HG02763 (cell line): ENCODE measurements at regions not wholly inside any gene's neighbourhood (a gene's known extent, or its start where the extent isn't known, plus 50 kb on each side); places are given as distances from the start of the nearest gene placed in this dataset.
"Not testable (repeated sequence)": the region's sequence is repeated elsewhere in the genome, so short reads cannot be mapped to it uniquely, and the experiment has no call there.

Source experiments
- ATAC-seq: cut with Tn5 transposase; IDR thresholded peaks from one replicate; pipeline ENCODE4 v1.9.1; 2021; ENCODE audit warnings: mild to moderate bottlenecking, moderate library complexity; ENCODE audit not compliant: unreplicated experiment

DNA sequence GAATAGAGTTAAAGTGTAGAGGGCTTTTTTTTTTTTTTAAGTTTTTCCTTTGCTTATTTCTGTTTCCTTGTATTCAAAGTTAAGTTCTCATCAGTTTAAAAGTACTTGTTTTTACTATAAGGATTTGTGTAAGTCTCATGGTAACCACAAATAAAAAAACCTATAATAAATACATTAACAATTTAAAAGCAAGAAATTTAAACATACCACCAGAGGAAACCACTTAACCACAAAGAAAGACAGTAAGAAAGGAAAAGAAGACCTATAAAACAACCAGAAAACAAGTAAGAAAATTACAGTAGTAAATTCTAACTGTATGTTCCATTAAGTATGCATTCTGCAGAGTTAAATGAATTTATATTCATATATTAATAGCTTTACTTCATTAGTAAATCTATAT is 999.1 kb upstream of the ATXN8OS start:
- no peak for ATAC-seq

DNA sequence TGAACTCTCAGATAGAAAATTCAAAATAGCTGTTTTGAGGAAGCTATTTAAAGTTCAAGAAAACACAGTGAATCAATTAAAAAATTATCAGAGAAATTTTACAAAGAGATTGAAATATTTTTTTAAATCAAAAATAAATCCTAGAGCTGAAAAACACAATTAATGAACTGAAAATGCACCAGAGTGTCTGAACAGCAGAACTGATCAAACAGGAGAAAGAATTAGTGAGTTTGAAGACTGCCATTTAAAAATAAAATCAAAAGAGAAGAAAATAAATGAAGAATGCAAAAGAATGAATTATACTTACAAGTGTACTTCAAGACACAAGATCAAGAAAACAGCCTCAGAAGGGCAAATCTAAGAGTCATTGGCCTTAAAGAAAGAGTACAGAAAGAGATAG is 1000.2 kb upstream of the ATXN8OS start:
- no peak for ATAC-seq

DNA sequence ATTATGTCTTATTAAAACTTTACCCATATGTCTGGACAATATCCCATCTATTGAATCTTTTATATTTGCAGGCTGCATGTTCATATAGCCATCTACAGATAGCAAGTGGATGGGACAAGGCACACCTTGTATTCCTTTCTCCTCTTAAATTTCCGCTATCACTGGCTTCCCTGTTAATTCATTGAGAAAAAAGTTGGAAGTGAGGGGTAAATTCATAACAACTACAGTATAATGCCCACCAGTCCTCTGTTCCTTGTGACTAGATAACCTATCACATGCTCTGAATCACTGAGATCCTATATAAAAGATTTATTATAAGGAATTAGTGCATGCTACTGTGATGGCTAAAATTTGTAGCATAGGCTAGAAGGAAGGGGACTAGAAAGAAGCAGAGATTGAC is 1005.8 kb upstream of the ATXN8OS start:
- ATAC-seq: no peak

DNA sequence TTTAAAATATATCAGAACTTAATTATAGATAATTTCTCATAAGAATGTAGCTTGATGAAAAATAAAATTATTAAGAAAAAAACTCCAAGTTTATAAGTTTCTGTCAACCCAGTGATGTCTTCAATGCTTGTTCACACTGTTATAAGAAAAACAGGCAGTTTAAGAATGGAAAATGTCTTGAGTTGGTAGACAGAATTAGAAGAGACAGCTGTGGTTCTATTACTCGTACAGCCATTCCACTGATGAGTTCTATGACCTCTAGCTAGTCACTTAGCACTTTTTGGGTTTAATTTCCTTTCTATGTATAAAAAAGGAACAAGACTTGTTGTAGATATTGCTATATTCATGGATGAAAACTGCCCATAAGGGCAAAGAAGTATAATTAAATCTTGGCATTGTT is 1013.1 kb upstream of the ATXN8OS start:
- ATAC-seq: no peak

DNA sequence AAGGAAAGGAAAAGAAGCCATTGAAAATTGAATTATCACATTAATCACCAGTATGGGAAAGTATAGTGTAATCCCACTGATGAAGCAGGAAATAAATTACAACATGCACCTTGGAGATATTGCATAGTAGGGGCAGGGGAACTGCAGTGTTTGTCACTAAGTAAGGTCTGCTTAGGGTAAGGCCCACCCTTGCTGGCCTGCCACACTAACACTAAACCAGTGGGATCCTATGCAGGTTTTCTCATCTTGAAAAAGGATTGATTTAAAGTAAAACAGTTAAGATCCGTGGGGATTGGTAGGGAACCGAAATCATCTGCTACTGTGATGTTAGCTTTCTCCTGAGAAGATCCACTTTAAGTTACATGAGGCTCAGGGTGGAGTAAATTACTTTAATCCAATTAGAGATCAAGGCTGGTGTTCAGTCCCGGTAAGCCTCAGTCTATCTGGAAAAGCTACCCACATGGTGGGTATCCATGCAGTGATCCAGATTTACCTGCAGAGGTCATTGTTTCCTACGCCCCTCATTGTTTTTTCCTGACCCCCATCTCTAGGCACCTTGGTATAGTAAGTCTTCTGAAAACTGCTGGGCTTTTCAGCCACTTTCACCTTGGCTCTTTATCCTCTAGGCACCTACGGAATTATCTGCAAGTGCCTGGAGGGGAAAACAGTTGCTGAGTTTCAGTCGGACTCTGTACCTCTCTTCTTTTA is 1014.9 kb upstream of the ATXN8OS start:
- no peak for ATAC-seq

DNA sequence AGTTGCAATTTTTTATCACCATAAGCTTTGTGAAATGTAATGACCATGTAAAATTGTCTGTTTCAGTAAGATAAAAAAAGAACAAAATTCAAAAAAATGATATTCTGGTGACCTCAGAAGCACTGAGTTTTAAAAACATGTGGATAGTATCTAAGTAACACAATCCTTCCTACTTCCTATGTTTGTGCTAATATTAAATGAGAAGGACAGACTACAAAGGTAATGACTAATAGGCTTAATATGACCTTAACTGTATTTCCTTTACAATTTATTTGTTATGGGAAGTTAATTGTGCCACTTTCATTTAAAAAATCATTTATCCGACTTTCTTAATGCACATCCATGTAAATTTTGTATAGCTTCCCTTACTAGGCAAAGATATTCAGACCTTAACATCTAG is 1030.4 kb upstream of the ATXN8OS start:
- no peak for ATAC-seq

DNA sequence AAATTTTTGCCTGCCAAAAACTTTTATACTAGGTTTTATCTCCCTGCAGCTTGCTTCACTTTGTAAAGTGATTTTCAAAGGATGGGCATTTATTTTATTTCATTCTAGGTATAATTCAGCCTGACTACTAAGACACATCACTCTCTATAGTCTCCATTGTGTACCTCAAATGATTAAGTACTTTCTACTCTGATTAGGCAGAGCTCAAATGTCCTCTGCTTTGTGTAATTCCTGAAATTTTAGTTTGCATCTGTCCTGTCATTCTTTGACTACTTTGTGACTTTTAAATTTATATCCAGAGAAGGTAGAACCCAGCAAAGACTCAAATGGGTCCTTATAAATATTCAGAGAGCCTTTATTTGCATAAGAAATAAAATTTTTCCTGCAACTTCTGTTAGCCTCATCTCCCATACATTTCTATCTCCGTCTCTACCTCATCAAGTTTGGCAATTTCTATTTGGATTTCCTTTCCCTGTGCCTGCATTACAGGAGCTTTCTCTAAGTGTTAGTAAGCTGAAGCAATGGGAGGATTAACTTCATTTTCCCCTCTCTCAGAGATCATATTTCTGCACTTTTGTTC is 1038.0 kb upstream of the ATXN8OS start:
- ATAC-seq: no peak

DNA sequence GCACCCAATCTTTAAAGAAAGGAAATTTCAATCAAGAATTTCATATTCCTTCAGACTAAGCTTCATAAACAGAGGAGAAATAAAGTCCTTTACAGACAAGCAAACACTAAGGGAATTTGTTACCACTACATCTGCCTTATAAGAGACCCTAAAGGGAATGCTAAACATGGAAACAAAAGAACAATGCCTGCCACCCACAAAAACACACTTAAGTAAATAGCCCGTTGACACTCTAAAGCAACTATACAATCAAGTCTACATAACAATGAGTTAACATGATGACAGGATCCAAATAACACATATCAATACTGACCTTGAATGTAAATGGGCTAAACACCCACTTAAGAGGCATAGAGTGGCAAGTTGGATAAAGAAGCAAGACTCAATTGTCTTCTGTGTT is 1056.9 kb upstream of the ATXN8OS start:
- ATAC-seq: no peak

DNA sequence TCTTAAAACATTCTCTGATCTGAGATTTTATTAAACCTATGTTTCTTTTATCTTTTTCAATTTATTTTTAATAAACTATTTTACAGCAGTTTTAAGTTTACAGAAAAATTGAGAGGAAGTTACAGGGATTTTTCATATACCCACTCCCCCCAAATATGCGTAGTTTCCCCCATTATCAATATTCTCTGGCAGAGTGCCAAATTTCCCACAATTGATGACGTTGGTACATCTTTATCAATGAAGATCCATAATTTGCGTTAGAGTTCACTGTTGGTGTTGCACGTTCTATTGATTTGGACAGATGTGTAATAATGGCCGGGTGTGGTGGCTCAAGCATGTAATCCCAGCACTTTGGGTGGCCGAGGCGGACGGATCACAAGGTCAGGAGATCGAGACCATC is 1063.0 kb upstream of the ATXN8OS start:
- no peak for ATAC-seq

DNA sequence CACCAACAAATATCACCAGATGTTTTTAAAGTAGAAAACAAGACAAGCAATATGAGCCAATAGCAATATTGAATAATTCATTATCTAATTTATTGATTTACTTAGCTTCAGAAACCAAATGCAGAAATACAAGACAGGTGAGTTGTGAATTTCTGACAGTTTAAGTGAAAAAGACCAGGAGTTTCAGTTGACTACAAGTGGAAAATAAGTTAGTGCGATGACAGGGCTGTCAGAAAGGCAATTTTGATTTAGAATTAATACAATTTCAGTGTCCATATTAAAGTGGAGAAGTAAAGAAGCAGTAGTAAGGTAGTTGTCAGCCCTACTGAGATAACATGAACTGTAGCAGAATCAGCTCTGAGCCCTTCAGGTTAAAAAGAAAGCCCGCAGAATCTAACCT is 1066.7 kb upstream of the ATXN8OS start:
- ATAC-seq: no peak

DNA sequence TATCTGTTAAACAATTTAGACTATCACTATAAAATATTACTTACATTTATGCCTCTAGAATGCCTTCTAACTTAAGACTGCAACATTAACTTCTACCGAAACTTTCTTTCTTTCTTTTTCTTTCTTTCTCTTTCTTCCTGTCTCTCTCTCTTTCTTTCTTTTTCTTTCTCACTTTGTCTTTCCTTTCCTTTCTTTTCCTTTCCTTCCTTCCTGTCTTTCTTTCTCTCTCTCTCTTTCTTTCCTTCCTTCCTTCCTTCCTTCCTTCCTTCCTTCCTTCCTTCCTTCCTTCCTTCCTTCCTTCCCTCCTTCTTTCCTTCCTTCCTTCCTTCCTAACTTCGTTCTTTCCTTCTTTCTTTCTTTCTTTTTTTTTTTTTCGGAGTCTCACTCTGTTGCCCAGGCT is 1071.9 kb upstream of the ATXN8OS start:
- ATAC-seq: no peak

DNA sequence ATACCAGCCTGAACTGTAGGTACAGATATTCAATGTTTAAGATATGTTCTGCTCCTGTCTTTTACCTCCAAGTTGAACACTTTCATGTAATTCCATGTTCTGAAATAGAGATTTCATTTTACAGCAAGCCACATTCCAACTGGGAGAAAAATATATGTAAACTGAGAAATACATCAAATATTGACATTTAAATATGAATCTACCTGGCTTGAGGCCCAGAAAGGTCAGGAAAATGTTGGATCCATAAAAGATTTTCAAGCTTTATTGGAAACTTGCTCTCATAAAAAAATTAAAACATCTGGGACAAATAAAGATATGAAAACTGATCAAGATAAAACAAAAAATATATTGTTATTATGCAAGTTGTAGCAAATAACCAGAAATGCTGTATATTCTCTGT is 1078.7 kb upstream of the ATXN8OS start:
- no peak for ATAC-seq

DNA sequence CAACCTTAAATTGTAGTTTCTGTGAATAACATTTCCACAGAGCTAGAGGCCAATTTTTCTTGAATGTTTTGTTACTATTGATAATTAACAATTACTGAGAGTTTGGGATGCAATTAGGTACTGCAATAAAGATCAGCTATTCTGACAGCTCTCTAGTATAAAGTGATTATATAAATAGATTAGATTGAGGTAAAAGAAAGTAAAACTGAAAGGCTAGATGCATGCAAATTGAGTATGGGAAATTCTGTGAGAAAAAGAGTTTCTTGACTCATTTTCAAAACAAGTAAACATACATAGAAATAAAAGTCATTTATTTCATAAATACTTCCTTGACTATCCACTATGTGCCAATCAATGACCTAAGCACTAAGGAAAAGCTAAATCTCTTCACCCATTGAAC is 1087.5 kb upstream of the ATXN8OS start:
- ATAC-seq: no peak

DNA sequence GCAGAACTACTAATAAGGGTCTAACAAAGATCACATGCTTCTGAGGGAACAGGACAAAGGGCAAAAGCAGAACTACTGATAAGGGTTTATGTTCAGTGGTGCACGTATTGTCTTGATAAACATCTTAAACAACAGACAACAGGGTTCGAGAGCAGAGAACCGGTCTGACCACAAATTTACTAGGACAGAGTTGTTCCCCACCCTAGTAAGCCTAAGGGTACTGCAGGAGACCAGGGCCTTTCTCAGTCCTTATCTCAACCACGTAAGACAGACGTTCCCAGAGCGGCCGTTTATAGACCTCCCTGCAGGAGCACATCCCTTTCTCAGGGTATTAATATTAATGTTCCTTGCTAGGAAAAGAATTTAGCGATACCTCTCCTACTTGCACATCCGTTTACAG is 1089.5 kb upstream of the ATXN8OS start:
- not testable (repeated sequence) for ATAC-seq

DNA sequence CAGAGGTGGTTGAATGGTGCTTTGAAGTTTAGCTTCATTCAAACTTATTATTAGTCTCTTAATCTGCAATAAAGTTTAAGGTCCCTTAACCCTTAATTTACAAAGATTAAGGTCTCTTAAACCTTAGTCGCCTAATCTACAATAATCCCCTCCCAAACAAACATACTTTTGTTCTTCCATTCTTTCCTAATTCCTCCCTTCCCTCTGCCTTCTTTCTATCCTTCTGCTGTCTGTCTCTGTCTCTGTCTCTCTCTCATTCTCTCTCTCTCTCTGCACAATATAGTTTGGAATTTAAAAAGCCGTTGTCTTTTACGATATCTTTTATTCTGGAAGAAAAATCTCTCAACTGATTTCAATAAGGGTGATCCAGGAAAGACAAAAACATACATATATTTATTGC is 1096.8 kb upstream of the ATXN8OS start:
- no peak for ATAC-seq

DNA sequence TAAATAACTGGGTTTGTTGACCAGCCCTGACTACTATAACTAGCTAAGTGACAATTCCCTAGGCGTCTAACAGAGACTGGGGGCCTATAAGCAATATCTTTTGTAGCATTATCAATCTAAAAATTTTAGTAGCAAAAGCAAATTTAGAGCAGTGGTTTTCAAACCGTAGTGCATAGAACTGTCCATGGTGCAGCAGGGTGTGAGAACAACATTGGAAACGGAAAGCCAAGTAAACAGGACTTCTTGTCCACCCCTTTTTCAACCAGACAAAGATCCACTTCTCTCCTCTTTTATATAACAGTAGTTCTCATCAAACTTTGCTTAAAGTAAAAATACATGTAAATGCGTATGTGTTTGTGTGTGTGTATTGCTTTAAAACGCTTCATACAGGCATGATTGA is 1099.1 kb upstream of the ATXN8OS start:
- no peak for ATAC-seq

DNA sequence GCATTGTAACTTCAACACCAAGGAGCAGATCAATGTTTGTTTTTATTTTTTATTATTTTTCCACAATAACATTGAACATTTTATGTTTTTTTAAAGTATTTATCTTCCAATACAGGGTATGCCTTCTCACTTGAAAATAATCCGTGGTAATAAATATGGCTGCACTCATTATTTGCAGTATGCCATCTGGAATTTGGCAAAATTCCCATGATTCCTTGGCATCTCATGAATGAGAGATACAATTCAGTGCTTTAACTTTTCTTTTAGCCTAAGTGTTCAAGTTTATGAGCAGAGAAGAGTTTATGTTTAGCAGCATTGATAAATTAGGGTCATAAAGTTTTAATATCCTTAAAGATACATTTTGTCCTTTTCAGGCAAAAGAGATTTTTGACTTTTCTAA is 1109.6 kb upstream of the ATXN8OS start:
- no peak for ATAC-seq

DNA sequence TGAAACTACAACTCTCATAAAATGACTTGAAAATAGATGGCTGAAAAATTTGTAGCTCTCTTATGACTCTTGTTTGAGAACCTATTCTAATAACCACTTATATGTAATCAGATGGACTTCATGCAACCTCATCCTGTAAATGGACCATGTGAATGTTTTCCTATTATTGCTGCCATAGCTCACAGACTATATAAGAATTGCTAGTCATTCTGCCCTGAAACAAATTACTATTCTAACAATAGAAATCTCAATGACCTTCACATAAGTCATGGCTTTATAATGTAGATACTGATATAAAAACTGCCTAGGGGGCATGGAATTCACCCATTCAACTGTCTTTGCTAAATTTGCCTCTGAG is 1111.0 kb upstream of the ATXN8OS start:
- no peak for ATAC-seq

DNA sequence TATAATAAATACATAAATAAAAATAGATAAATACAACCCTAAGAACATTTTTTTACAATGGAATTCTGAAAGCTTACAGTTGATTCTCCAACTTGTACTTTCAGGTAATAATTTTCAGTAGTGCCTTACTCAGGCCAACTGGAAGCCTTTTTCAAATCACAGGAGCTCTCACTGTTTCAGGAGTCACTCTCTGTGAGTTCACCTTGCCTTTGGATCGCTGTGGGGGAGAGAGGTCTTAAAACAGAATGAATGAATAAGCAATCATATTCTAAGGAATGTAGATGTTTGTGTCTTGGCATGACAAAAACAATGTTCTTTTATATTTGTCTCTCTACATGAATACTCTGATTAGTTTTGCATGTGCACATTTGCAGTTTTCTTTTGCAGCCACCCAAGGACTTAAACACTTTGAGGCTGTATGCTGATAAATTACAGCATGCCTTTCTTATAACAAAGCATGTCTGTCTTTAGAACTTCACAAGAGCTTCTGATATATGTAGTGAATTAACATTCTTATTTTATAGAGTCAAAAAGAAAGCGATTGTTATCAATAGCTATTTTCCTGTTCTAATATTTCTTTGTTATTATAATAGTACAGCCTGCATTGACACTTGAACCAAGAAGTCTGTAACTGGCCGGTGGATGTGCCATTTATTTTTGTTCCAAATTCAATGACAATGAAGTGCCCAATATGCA is 1111.5 kb upstream of the ATXN8OS start:
- ATAC-seq: no peak

DNA sequence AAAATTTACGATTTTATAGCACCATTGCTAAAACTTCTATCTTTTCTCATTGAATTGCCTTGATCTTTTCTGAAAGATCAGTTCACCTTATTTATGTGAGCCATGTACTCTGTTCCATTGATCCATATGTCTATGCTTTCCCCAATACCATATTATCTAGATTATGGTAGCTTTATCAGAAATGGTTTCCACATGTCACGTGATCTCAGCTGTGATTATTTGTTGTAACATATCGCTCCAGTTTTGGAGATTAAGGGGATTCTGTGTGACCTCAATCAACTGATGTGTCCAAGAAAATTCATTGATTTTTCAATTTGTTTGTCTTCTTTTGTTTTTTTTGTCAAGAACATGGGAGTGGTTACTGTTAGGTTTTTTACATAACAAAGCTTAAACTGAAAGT is 1114.5 kb upstream of the ATXN8OS start:
- ATAC-seq: no peak

DNA sequence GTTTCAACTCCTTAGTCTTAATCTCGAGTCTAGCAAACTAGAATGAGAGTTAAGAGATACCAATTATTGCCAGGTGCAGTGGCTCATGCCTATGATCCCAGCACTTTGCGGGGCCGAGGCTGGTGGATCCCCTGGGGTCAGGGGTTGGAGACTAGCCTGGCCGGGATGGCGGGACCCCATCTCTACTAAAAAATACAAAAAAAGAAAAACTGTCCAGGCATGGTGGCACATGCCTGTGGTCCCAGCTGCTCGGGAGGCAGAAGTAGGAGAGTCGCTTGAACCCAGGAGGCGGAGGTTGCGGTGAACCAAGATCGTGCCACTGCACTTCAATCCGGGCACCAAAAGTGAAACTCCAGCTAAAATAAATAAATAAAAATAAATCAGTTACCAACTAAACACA is 1119.5 kb upstream of the ATXN8OS start:
- no peak for ATAC-seq

DNA sequence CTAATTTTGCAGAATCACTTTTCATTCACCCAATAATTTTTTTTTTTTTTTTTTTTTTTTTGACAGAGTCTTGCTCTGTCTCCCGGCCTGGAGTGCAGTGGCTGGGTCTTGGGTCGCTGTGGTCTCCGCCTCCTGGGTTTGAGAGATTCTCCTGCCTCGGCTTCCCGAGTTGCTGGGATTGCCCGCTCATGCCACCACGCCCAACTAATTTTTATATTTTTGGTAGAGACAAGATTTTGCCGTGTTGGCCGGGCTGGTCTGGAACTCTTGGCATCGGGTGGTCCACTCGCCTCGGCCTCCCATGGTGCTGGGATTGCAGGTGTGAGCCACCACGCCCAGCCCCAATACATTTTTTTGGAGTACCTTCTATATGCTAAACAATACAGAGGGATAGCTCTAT is 1120.0 kb upstream of the ATXN8OS start:
- ATAC-seq: no peak
